Ovary (tissue), 7 donors: ENCODE measurements at regions not wholly inside any gene's neighbourhood (a gene's known extent, or its start where the extent isn't known, plus 50 kb on each side); places are given as distances from the start of the nearest gene placed in this dataset.

Source experiments
- DNase-seq, 5 donors: peaks; one replicate each; pipeline ENCODE4 v3.0.0-alpha.2; 2019 to 2020
- H3K27ac ChIP-seq, 2 donors: fragments of 200-600 bp; one replicate each; pipeline versions ENCODE4 v1.5.1 to v1.8.0; 2019 to 2022
- H3K27me3 ChIP-seq: fragments of 200-600 bp; one replicate; pipeline ENCODE4 v1.8.0; 2022
- H3K36me3 ChIP-seq: fragments of 200-600 bp; sonication (generic); one replicate; pipeline ENCODE4 v1.5.1; 2019
- H3K4me1 ChIP-seq: one replicate; pipeline ENCODE4 v1.8.1; 2013; ENCODE audit warnings: mild to moderate bottlenecking, moderate library complexity; ENCODE audit not compliant: insufficient read depth
- H3K4me3 ChIP-seq: fragments of 200-600 bp; sonication (generic); one replicate; pipeline ENCODE4 v1.5.1; 2017
- H3K9me3 ChIP-seq, 2 donors: fragments of 200-600 bp in 1 of 2; sonication (generic) in 1 of 2; one replicate each; pipeline versions ENCODE4 v1.5.1 to v1.8.1; 2013 to 2019; ENCODE audit warnings: mild to moderate bottlenecking in 1 of 2, moderate library complexity in 1 of 2
- EP300 ChIP-seq: sonication (generic); formaldehyde crosslinking; IDR thresholded peaks from one replicate; pipeline ENCODE4 v1.6.1; 2017; ENCODE audit warnings: antibody characterized with exemption
- POLR2A ChIP-seq: fragments of 450-650 bp; IDR thresholded peaks from one replicate; pipeline ENCODE4 v1.6.1; 2017; ENCODE audit warnings: antibody characterized with exemption, mild to moderate bottlenecking, moderate library complexity
- WGBS, 3 donors: extraction: QIAGEN DNeasy Blood & Tissue Kit in 1 of 3; methylation state at CpG; one replicate each; pipeline versions ENCODE4 v1.1.5 to v1.1.7; 2013 to 2017; 5-methylcytosine and 5-hydroxymethylcytosine counted together
- intact Hi-C, 4 donors: fragments of 100-400 bp; cut with DNase I; formaldehyde crosslinking; loops; one replicate each; pipeline versions ENCODE4 v1.11.0 to v1.15.1; 2022 to 2023
- TF ChIP-seq, protein P1 (sequence below), 3 donors: fragments of 450-650 bp in 2 of 3; fragments of 200-600 bp in 1 of 3; IDR thresholded peaks; one replicate each; pipeline versions ENCODE4 v1.5.1 to v1.8.0; 2016 to 2022; ENCODE audit warnings: antibody characterized with exemption in 3 of 3, mild to moderate bottlenecking in 1 of 3
- donor health status: DM: no; HTN: no; CAD: no; lungs with moderate emphysema.
- donor health status: DM: no; HTN: no; CAD: no.
- donor health status: Bipolar disorder and iron deficiency.
- donor health status: DM: no; HTN: no; CAD: no.
- donor health status: DM: yes; HTN: yes; CAD: no.

- DNase-seq, result no peak
- Histone ChIP-seq H3K27ac (no peak overlapping the region), H3K36me3 (no peaks in the 10 kb centered on the region), H3K4me1 (no peaks in the 10 kb centered on the region), H3K9me3 (no peaks in the 10 kb centered on the region), H3K27me3 (no peaks in the 10 kb centered on the region), H3K4me3 (no peak overlapping the region)
- intact Hi-C loops, result no loop called here
- TF ChIP-seq EP300, result no peak
- TF ChIP-seq POLR2A, result no peak
- TF ChIP-seq, protein P1, sequence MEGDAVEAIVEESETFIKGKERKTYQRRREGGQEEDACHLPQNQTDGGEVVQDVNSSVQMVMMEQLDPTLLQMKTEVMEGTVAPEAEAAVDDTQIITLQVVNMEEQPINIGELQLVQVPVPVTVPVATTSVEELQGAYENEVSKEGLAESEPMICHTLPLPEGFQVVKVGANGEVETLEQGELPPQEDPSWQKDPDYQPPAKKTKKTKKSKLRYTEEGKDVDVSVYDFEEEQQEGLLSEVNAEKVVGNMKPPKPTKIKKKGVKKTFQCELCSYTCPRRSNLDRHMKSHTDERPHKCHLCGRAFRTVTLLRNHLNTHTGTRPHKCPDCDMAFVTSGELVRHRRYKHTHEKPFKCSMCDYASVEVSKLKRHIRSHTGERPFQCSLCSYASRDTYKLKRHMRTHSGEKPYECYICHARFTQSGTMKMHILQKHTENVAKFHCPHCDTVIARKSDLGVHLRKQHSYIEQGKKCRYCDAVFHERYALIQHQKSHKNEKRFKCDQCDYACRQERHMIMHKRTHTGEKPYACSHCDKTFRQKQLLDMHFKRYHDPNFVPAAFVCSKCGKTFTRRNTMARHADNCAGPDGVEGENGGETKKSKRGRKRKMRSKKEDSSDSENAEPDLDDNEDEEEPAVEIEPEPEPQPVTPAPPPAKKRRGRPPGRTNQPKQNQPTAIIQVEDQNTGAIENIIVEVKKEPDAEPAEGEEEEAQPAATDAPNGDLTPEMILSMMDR (IDR thresholded peaks at IDR 0.05), result no peak
- WGBS, 3 donors, result 85 to 90% (median 89%) methylated on average over 1 of the region's 1 CpG
These were observed 127.1 kb upstream of the ITGA1 start for GRCh38 chr5:52660621-52661020.

- Histone ChIP-seq H3K4me1 (no peaks in the 10 kb centered on the region), H3K27me3 (no peaks in the 10 kb centered on the region), H3K4me3 (no peak overlapping the region), H3K9me3 (no peaks in the 10 kb centered on the region), H3K27ac (no peak overlapping the region), H3K36me3 (no peaks in the 10 kb centered on the region)
- intact Hi-C loops, result no loop called here
- WGBS, 3 donors, result 50 to 58% (median 54%) methylated on average over 2 of the region's 2 CpGs
- DNase-seq, result no peak
- TF ChIP-seq POLR2A (no peak), EP300 (no peak)
- TF ChIP-seq, protein P1 (IDR thresholded peaks at IDR 0.05), result no peak
These were observed 125.7 kb upstream of the ITGA1 start for GRCh38 chr5:52661903-52662595.

- no peak overlapping the region for H3K27ac ChIP-seq
- H3K9me3 ChIP-seq, result no peaks in the 10 kb centered on the region
- intact Hi-C loops, result no loop called here
- TF ChIP-seq, protein P1 (IDR thresholded peaks at IDR 0.05), result no peak
- TF ChIP-seq POLR2A (no peak), EP300 (no peak)
- 26 to 32% (median 30%) methylated on average over 2 of the region's 2 CpGs for WGBS, 3 donors
- H3K36me3 ChIP-seq, result no peaks in the 10 kb centered on the region
- no peak for DNase-seq
- H3K27me3 ChIP-seq, result no peaks in the 10 kb centered on the region
- H3K4me1 ChIP-seq, result no peaks in the 10 kb centered on the region
- H3K4me3 ChIP-seq, result no peak overlapping the region
These were observed 122.2 kb upstream of the ITGA1 start for GRCh38 chr5:52665559-52665958.

- WGBS, 3 donors, result 95 to 99% (median 97%) methylated on average over 3 of the region's 3 CpGs
- Histone ChIP-seq H3K27ac (no peak overlapping the region), H3K4me3 (no peak overlapping the region), H3K4me1 (no peaks in the 10 kb centered on the region), H3K27me3 (no peaks in the 10 kb centered on the region), H3K36me3 (no peaks in the 10 kb centered on the region), H3K9me3 (no peaks in the 10 kb centered on the region)
- intact Hi-C loops, result no loop called here
- TF ChIP-seq EP300 (no peak), POLR2A (no peak)
- TF ChIP-seq, protein P1 (IDR thresholded peaks at IDR 0.05), result no peak
- DNase-seq, result no peak
These were observed 119.6 kb upstream of the ITGA1 start for GRCh38 chr5:52668139-52668538.
